ENCODE measurements at regions not wholly inside any gene's neighbourhood (a gene's known extent, or its start where the extent isn't known, plus 50 kb on each side); places are given as distances from the start of the nearest gene placed in this dataset.

DNA sequence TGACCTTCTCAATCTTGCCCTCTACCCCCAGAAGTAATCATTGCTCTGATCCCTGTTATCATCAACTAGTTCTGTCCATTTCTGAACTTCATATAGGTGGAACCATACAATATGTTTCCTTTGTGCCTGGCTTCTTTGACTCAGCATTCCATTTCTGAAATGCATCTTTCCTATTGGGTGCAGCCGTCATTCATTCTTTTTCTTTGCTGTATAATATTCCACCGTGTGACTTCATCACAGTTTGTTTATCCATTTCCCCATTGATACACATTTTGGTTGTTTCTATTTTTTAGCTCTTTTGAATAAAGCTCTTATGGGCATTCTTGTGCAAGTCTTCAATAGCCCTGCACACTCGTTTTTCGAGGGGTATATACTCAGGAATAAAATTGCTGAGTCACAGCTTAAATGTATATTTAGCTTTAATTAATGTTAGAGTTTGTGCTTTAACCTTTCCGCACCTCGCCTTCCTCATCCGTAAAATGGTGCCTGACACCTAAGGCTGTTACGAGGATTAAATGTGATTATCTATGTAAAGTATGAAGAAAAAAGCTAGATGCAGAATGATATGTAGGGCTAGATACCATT lies 491.6 kb downstream of the MIAT start:
- DNase-seq (ENCODE audit: low read depth): no peak

DNA sequence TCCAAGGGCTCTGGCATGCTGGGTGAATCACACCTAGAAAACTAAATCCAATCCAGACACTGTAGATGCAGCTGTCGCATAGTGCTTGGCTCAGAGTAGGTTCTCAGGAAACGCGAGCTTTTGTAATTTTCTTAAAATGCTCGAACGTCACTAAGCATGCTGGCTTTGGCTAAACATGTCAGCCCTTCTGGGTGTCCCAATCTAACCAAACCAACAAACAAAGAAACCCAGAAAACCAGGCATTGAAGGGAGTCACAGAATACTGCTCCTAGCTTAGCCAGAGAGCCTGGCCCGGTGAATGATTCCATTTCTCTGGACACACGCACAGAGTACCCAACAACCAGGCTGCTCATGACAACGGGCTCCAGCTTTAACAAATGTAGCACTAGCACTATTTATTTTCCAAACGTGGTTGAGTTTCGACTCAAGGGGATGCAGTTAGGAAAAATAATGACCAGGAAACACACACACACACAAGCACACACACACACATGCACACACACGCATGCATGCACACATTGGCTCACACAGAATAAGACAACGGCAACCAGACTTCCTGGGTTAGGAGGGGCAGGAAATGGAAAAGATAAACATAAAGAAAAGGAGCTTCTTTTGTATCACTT lies 492.6 kb downstream of the MIAT start:
- DNase-seq (ENCODE audit: low read depth): no peak

- DNase-seq (ENCODE audit: low read depth): no peak
Observed at GRCh38 chr22:27150544-27150941, 493.2 kb downstream of the MIAT start.

GRCh38 chr22:27151407-27151806 lies 494.0 kb downstream of the MIAT start:
- no peak for DNase-seq (ENCODE audit: low read depth)

- DNase-seq (ENCODE audit: low read depth): no peak
Observed at GRCh38 chr22:27152033-27152432, 494.6 kb downstream of the MIAT start.

DNA sequence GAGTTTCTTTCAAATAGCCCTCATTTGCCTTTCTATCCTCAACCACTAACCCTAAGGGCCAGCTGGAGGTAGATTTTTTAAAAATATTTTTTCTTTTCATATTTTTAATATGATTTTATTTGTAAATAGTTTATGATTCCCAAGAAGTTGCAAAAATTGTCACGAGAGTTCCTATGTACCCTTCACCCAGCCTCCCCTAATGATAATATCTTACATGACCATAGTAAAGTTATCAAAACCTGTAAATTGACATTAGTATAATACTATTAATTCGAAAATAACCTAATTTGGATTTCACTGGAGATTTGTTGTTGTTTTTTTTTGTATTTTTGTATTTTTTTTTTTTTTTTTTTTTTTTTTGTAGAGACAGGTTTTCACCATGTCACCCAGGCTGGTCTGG lies 495.5 kb downstream of the MIAT start:
- no peak for DNase-seq (ENCODE audit: low read depth)

GRCh38 chr22:27153386-27153785 lies 496.0 kb downstream of the MIAT start:
- DNase-seq (ENCODE audit: low read depth): no peak

GRCh38 chr22:27154717-27155116 lies 497.3 kb downstream of the MIAT start:
- DNase-seq (ENCODE audit: low read depth): no peak

GRCh38 chr22:27156821-27157489 lies 499.6 kb downstream of the MIAT start:
- DNase-seq (ENCODE audit: low read depth): no peak

DNA sequence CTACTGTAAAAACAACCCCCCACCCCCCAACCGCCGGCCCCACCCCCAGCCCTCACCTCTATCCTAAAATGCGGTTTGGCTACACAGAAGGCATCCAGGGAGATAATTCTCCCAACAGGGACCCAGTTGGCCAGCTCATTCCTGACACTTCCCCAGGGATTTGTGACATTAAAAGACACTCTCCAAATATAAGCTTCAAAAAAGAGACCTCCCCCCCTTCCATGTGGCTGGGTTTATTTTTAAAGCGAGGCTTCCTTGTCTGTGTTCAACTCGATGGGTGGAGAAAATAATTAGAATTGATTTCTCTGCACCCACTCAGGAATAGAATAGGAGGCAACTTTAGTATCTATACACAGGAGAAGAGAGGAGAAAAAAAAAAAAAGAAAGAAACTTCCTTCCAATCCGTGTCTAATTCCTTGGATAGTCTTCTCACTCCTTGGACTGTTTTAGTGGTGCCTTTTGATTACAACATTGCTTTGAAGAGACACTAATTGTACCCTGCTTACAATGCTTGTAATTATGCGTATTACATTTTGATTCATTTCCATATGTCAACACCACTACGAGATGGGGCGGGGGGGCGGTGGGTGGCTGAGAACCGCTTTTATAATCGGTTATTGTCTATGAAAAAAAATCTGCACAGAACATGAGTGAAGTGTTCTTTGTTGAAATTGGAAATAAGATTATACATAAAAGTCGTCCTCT lies 500.4 kb downstream of the MIAT start:
- no peak for DNase-seq (ENCODE audit: low read depth)

DNA sequence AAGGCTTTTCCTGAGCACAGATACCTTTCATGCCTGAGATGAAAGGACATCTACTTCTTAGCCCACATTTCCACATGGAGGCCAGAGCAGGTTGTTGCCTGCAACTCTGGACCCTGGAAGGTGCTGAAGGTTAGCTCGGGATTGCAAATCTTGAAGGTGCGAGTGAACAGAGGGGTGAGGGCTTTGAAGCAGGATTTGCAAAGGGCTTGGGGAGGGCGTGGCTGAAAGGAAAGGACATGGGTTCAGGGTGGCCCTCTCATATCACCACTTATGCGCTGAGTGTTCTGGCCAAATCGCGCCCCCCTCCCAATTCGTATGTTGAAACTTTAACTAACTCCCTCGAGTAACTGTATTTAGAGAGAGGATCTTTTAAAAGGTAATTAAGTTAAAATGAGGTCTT lies 501.6 kb downstream of the MIAT start:
- DNase-seq (ENCODE audit: low read depth): no peak

- DNase-seq (ENCODE audit: low read depth): no peak
Observed at GRCh38 chr22:27159716-27160295, 502.4 kb downstream of the MIAT start.

DNA sequence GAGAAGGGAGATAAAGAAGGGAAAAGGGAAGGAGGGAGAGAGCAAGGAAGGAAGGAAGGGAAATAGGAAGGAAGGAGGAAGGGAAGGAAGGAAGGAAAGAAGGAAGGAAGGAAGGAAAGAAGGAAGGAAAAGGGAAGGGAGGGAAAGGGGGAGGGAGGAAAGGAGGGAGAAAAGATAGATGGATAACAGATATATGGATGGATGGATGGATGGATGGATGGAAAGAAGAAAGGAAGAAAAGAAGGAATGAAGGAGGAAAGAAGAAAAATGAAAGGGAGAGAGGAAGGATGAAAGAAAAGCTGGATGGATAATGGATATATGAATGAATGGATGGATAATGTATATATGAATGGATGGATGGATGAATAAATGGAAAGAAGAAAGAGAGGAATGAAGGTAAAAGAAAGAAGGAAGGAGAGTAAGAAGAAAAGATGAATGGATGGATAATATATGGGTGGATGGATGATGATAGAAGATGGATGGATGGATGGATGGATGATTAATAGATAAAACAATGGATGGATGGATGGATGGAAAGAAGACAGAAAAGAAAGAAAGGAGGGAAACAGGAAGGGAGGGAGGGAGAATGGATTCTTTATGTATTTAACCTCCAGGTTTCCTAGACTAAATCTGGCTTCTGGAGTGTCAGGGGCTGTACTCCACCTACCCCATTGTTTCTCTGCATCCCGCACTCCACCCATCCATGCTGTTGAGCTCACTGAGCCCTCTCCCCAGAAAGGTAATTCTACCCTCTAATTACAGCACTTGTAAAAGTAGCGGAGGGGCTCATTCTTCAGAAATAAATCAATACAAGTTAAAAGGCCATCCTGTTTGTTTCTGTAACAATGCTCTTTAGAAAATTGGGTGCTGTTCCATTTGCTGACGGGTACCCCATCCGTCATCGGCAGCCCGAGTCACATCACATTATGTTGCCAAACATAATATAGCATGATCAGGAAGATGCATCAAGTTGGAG lies 506.1 kb downstream of the MIAT start:
- no peak for DNase-seq (ENCODE audit: low read depth)

GRCh38 chr22:27164781-27165503 lies 507.6 kb downstream of the MIAT start:
- DNase-seq (ENCODE audit: low read depth): no peak

DNA sequence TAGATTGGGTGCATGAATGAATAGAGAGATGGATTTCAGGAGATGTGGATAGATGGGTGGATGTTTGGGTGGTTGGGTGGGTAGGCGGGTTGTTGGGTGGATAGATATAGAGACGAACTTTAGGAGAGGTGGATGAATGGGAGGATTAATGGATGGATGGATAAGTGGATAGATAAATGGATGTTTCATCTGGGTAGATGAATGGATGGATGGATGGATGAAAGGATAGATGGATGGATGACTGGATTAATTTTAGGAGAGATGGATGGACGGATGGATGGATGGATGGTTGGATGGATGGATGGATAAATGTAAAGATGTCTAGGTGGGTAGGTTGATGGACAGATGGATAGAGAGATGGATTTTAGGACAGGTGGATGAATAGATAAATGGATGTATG lies 511.3 kb downstream of the MIAT start:
- DNase-seq (ENCODE audit: low read depth): no peak

GRCh38 chr22:27170491-27170890 lies 513.1 kb downstream of the MIAT start:
- DNase-seq (ENCODE audit: low read depth): no peak

DNA sequence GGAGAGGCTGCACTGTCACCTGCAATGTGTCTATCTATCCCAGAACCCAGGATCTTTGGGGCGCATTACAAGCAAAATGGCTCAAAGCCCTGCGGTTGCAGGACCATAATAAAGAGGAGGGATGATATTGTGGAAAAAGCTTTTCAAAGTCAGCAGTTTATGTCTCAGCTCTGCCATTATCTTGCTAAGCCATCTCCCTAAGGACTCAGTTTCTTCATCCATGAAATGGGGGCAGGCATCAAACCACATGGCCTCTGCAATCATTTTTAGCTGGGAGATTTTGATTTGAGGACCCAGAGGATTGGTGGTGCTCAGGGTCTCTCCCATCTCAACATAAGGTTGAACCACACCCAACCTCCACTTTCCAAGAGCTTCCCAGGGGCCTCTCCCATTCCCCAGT lies 513.8 kb downstream of the MIAT start:
- DNase-seq (ENCODE audit: low read depth): no peak

DNA sequence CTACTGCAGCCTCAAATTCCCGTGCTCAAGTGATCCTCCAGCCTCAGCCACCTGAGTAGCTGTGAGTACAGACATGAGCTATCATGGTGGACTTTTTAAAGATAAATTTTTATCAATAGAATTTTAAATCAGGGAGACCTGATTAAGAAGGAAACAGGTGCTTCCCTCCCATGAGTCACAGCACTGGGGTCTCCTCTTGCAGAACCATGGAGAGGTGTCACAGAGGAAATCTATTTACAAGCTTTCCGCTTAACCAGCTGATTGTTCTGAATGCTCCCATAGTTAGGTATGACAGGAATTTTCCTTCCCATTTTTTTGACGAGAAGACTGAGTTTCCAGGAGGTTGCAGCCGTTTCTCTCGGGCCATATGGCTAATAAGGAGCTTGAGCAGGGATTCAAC lies 516.1 kb downstream of the MIAT start:
- DNase-seq (ENCODE audit: low read depth): no peak

DNA sequence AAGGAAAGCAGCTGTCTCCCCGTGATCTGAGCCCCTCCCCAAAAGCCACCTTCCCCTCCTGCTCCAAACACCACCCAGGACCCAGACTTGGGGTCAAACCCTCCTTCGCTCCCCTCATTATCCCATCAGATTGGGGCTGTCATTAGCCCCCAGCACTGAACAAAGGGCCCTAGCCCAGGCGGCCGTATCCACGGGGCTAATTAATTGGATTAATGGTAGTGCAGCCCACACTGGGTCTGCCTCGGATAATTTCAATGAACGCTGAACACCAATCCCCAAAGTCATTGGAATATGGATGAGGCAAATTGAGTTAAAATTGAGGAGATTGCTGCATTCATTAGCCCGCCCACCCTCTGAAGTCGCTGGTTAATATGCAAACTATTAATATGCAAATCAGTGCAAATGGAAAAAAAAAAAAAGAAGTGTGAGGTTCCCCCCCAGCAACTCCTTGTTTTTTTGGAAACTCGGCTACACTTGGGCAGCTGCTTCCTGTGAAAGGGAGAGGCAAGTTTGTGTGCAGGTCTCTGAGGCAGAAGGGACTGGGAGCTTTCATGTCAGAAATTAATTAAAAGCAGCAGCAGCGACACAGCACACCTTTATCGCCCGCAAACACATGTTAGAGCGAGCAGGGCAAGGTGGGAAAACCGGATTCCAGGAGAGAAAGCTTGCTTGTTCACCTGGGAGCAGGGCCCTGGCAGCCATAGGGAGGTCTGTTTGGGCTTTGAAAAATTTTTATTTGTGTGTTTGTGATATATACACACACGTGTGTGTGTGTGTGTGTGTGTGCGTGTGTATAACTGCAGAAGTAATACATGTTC lies 517.8 kb downstream of the MIAT start:
- DNase-seq (ENCODE audit: low read depth): no peak

DNA sequence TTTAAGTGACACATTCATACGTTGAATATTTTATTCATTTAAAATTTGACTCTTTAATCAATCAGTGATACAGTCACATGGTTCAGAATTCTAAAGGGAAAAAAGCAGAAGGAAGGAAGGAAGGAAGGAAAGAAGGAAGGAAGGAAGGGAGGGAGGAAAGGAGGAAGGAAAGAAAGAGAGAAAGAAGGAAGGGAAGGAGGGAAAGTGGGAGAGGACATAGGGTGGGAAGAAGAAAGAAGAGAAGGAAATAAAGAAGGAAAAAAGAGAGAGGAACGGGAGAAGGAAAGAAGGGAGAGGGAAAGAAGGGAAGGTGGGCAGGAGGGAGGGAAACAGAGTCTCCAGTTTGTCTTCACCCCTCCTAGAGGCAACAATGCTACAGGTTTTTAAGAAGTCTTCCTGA lies 518.6 kb downstream of the MIAT start:
- no peak for DNase-seq (ENCODE audit: low read depth)

Measured in activated T-cell treated with anti-CD3 and anti-CD28 coated beads for 1 hour (primary cell).